Mammary epithelial cell (primary cell): ENCODE measurements at regions not wholly inside any gene's neighbourhood (a gene's known extent, or its start where the extent isn't known, plus 50 kb on each side); places are given as distances from the start of the nearest gene placed in this dataset.
"Not testable (repeated sequence)": the region's sequence is repeated elsewhere in the genome, so short reads cannot be mapped to it uniquely, and the experiment has no call there.

ENCODE experiments used
- EZH2 ChIP-seq: IDR thresholded peaks from 2 replicates; pipeline ENCODE4 v1.6.1; 2012; ENCODE audit warnings: low read length, inconsistent platforms, borderline replicate concordance
- TF ChIP-seq, protein P1 (sequence below), 2 donors: IDR thresholded peaks in 1 of 2; conservative IDR thresholded peaks in 1 of 2; 2 replicates each; pipeline ENCODE4 v1.5.1; 2011 to 2012; ENCODE audit warnings: inconsistent platforms in 2 of 2, low read length in 2 of 2, mild to moderate bottlenecking in 2 of 2, control low read depth in 1 of 2, low read depth in 1 of 2; ENCODE audit not compliant: insufficient read depth in 1 of 2; ENCODE audit errors: extremely low read depth in 1 of 2

DNA sequence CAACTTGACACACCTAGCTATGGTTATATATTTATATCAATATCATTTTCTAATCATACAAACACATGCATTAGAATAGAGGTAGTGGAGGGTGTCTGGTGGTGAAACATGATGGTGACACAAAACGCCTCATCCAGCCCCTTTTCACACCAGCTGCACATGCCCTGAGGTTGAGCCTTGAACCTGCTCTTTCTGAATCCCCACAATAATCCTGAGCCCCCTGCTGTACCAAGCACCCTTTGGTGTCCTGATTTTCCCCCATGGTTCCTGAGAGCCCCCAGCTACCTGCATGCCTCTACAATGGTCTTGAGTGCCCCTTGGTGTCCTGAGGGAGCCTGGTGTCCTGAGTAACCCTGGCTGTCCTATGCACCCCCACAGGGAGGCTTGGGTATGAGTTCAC is 840.6 kb downstream of the TMEM121 start:
- TF ChIP-seq, protein P1, sequence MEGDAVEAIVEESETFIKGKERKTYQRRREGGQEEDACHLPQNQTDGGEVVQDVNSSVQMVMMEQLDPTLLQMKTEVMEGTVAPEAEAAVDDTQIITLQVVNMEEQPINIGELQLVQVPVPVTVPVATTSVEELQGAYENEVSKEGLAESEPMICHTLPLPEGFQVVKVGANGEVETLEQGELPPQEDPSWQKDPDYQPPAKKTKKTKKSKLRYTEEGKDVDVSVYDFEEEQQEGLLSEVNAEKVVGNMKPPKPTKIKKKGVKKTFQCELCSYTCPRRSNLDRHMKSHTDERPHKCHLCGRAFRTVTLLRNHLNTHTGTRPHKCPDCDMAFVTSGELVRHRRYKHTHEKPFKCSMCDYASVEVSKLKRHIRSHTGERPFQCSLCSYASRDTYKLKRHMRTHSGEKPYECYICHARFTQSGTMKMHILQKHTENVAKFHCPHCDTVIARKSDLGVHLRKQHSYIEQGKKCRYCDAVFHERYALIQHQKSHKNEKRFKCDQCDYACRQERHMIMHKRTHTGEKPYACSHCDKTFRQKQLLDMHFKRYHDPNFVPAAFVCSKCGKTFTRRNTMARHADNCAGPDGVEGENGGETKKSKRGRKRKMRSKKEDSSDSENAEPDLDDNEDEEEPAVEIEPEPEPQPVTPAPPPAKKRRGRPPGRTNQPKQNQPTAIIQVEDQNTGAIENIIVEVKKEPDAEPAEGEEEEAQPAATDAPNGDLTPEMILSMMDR (conservative IDR thresholded peaks at IDR 0.05 in 1 of 2, IDR thresholded peaks at IDR 0.05 in 1 of 2; ENCODE audit: extremely low read depth in 1 of 2, insufficient read depth in 1 of 2, low read depth in 1 of 2, low read length in 2 of 2), result not testable (repeated sequence)
- not testable (repeated sequence) for TF ChIP-seq EZH2
